Ishikawa (cell line): ENCODE measurements at regions not wholly inside any gene's neighbourhood (a gene's known extent, or its start where the extent isn't known, plus 50 kb on each side); places are given as distances from the start of the nearest gene placed in this dataset.

Source experiments
- EP300 ChIP-seq: IDR thresholded peaks from 2 replicates; pipeline ENCODE4 v1.6.1; 2012; ENCODE audit warnings: borderline replicate concordance
- FOXM1 ChIP-seq: IDR thresholded peaks from 2 replicates; pipeline ENCODE4 v1.6.1; 2012; ENCODE audit warnings: low read depth, borderline replicate concordance
- MAX ChIP-seq: IDR thresholded peaks from 2 replicates; pipeline ENCODE4 v1.6.1; 2012
- RAD21 ChIP-seq: IDR thresholded peaks from 2 replicates; pipeline ENCODE4 v1.6.1; 2012; ENCODE audit warnings: low read depth
- REST ChIP-seq: IDR thresholded peaks from 2 replicates; pipeline ENCODE4 v1.6.1; 2012; ENCODE audit warnings: low read depth, mild to moderate bottlenecking
- TAF1 ChIP-seq: IDR thresholded peaks from 2 replicates; pipeline ENCODE4 v1.6.1; 2012; ENCODE audit warnings: low read depth, mild to moderate bottlenecking
- YY1 ChIP-seq: IDR thresholded peaks from 2 replicates; pipeline ENCODE4 v1.6.1; 2012; ENCODE audit warnings: low read depth

GRCh38 chr10:47166405-47166777 is 133.6 kb upstream of the GDF10 start:
- TF ChIP-seq MAX (no peak), EP300 (no peak), REST (no peak), YY1 (no peak), FOXM1 (no peak), RAD21 (no peak), TAF1 (no peak)
